ENCODE measurements at regions not wholly inside any gene's neighbourhood (a gene's known extent, or its start where the extent isn't known, plus 50 kb on each side); places are given as distances from the start of the nearest gene placed in this dataset.
A peak's percentile ranks its signal among the peaks of the same experiment; 100 is the strongest.

GRCh38 chr1:114033216-114033706 is 54.0 kb downstream of the OLFML3 start:
- 53% methylated on average over 3 of the region's 5 CpGs; no CpG with 5 or more reads in 1 of the 2 experiments for WGBS, 2 experiments (ENCODE audit: extremely low coverage in 2 of 2, insufficient read length in 1 of 2)
- Histone ChIP-seq H3K4me1 (ENCODE audit: control insufficient read depth, insufficient read depth, low read length) (peaks cover 8% of the 10 kb centered on the region; the same call in 1 of the 2 replicates), H3K9me1 (ENCODE audit: insufficient read depth, low read length) (peaks cover 5% of the 10 kb centered on the region; the same call in 1 of the 2 replicates), H3K18ac (ENCODE audit: low read depth, low read length) (no peak overlapping the region), H4K91ac (ENCODE audit: insufficient read depth, low read depth, low read length) (no peak overlapping the region), H2AK5ac (ENCODE audit: low read depth, low read length) (no peak overlapping the region), H3K27me3 (ENCODE audit: control insufficient read depth, insufficient read depth, low read length) (peaks cover 8% of the 10 kb centered on the region; the same call in 1 of the 2 replicates), H3K79me1 (ENCODE audit: low read depth in 1 of 2, low read length in 2 of 2) (no peaks in the 10 kb centered on the region), H2BK20ac (ENCODE audit: low read depth, low read length) (no peak overlapping the region), H3K14ac (replicated peaks; ENCODE audit: low read depth, low read length) (no peak overlapping the region), H2AFZ (replicated peaks; ENCODE audit: low read length, poor library complexity) (no peak overlapping the region), H3K36me3 (ENCODE audit: control insufficient read depth, insufficient read depth, low read length) (no peaks in the 10 kb centered on the region), H4K20me1 (ENCODE audit: insufficient read depth, low read length) (no peaks in the 10 kb centered on the region), H3K56ac (ENCODE audit: extremely low read depth, insufficient read depth, low read length) (no peak overlapping the region), H2BK120ac (ENCODE audit: low read depth, low read length) (no peak overlapping the region), H4K5ac (ENCODE audit: low read depth, low read length) (no peak overlapping the region), H3K27ac (ENCODE audit: insufficient read depth, low read length) (no peak overlapping the region), H3K9ac (ENCODE audit: low read depth, low read length) (no peak overlapping the region), H4K8ac (ENCODE audit: low read depth in 2 of 2, low read length in 2 of 2) (no peak overlapping the region), H3K4me2 (ENCODE audit: low read depth, low read length) (no peak overlapping the region), H3K4ac (ENCODE audit: low read depth, low read length) (no peak overlapping the region), H2AK9ac (replicated peaks; ENCODE audit: low read depth, low read length, poor library complexity) (no peak overlapping the region), H3K9me3 (ENCODE audit: control insufficient read depth, insufficient read depth, low read length) (no peaks in the 10 kb centered on the region), H2BK5ac (ENCODE audit: low read depth, low read length, poor library complexity, severe bottlenecking) (no peak overlapping the region), H3K23ac (ENCODE audit: low read depth, low read length) (no peak overlapping the region), H3K4me3 (ENCODE audit: insufficient read depth, low read depth, low read length) (no peak overlapping the region), H2BK15ac (ENCODE audit: low read depth, low read length) (no peak overlapping the region)
- TF ChIP-seq MAFK (IDR thresholded peaks at IDR 0.05; ENCODE audit: low read depth, low read length) (no peak), CEBPB (IDR thresholded peaks at IDR 0.05; ENCODE audit: low read depth, low read length) (no peak), RCOR1 (IDR thresholded peaks at IDR 0.05; ENCODE audit: insufficient replicate concordance, low read length) (no peak), CTCF (conservative IDR thresholded peaks at IDR 0.05; ENCODE audit: low read depth, low read length) (0 out of 2 replicates have a peak, but pooled peaks have one; percentile 20), NFE2L2 (IDR thresholded peaks at IDR 0.05; ENCODE audit: low read depth, low read length) (no peak), POLR2A (IDR thresholded peaks at IDR 0.05; ENCODE audit: low read depth, low read length) (no peak), USF2 (IDR thresholded peaks at IDR 0.05; ENCODE audit: low read depth, low read length) (no peak), RAD21 (IDR thresholded peaks at IDR 0.05; ENCODE audit: low read length) (no peak)
- in situ Hi-C loops (cut with MboI; ENCODE audit: low sequenced_read_pairs) (no loop called here), dilution Hi-C loops (cut with HindIII; ENCODE audit: low sequenced_read_pairs, unreplicated experiment) (no loop called here), intact Hi-C loops (cut with micrococcal nuclease) (no loop called here)
- DNase-seq (no peak), ATAC-seq (ENCODE audit: low read depth) (peak; percentile 29; the same call in 1 of the 2 replicates)
- no TSS peak for BruUV-seq (replicated peaks)
- CTCF ChIA-PET, result interaction anchor here (1.0 kb wide), 1 partner anchor 55 kb away, joined by 3 read pairs; no protein-coding TSS in a partner anchor
- POLR2A ChIA-PET (ENCODE audit: unreplicated experiment), result no interaction called here

Measured in IMR-90 (cell line).